K562 (cell line): ENCODE measurements at regions not wholly inside any gene's neighbourhood (a gene's known extent, or its start where the extent isn't known, plus 50 kb on each side); places are given as distances from the start of the nearest gene placed in this dataset.

Source experiments
- LARP7 ChIP-seq: fragments of 450-650 bp; IDR thresholded peaks from 2 replicates; pipeline ENCODE4 v1.6.1; 2016
- POLR2AphosphoS5 ChIP-seq: IDR thresholded peaks from 2 replicates; pipeline ENCODE4 v1.6.1; 2011; ENCODE audit warnings: mild to moderate bottlenecking, low read depth, low read length, moderate library complexity; ENCODE audit not compliant: control insufficient read depth, insufficient read depth
- SP1 ChIP-seq: sonication (generic); formaldehyde crosslinking; IDR thresholded peaks from 2 replicates; pipeline ENCODE4 v1.8.1; 2022; ENCODE audit warnings: mild to moderate bottlenecking, missing genetic modification reagents

- TF ChIP-seq SP1 (CRISPR knock-in tag) (no peak), POLR2AphosphoS5 (no peak), LARP7 (no peak)
Observed at GRCh38 chr20:46798430-46798829, 89.0 kb downstream of the SLC2A10 start.
